ENCODE measurements at regions not wholly inside any gene's neighbourhood (a gene's known extent, or its start where the extent isn't known, plus 50 kb on each side); places are given as distances from the start of the nearest gene placed in this dataset.
"Not testable (repeated sequence)": the region's sequence is repeated elsewhere in the genome, so short reads cannot be mapped to it uniquely, and the experiment has no call there.

DNA sequence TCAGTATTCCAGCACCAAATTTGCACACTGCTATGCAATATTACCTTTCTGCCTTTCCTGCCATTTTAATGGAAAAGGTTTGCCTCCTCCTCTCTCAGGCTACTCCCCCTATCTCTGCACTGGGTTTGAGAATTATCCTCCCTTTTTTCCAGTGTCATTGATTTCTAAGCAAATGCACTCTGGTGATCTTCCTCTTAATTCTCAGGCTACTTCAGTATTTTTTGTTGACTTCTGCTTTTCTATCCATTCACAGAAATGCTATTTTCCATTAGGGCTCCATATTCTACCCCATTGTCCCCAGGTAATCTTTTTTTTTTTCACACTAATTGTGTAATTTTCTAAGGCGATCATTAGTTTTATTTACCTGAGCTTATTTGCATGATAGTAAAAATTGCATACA, 144.0 kb downstream of the GJA1 start:
- no peak for DNase-seq
- no peaks in the 10 kb centered on the region for H3K36me3 ChIP-seq
- no peaks in the 10 kb centered on the region for H3K27me3 ChIP-seq
- no peak overlapping the region for H3K4me3 ChIP-seq
- H3K9me3 ChIP-seq, result no peaks in the 10 kb centered on the region

DNA sequence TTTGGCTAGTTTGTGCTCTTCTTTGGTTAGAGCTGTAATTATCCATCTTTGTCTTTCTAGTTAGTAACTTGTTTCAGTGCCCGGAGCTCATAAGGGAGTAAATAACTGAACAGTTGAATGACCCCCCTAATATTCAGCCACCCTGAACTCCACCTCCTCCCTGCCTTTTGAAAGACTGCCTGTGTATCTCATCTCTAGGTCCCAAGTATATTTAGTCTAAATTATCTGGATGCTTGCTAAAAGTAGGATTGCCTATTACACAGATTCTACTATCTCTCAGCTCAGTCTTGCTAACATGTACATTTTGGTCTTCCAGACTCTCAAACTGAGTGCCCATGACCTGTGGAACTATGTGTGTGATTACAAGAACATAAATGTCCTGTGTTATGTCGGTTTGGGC, 145.9 kb downstream of the GJA1 start:
- DNase-seq, result no peak
- Histone ChIP-seq H3K9me3 (no peaks in the 10 kb centered on the region), H3K36me3 (no peaks in the 10 kb centered on the region), H3K4me3 (no peak overlapping the region), H3K27me3 (no peaks in the 10 kb centered on the region)

DNA sequence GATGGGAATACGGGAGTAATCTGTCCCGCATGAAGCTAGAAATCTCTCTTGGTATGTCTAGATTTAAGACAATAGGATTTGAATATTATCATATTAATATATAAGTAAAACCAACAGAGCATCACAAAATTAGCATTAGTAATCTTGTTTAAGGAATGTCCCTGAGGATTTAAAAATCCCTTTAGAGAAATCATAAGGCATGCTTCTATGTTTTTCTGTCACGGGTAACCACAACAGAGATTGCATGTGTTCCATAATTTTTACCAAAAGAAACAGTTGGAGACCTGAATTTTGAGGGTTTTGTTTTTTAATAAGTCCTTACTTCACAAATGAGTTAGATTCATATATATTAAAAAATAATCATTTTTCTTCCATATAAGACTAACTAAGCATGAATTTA, 146.8 kb downstream of the GJA1 start:
- no peak for DNase-seq
- Histone ChIP-seq H3K4me3 (no peak overlapping the region), H3K9me3 (no peaks in the 10 kb centered on the region), H3K36me3 (no peaks in the 10 kb centered on the region), H3K27me3 (no peaks in the 10 kb centered on the region)

DNA sequence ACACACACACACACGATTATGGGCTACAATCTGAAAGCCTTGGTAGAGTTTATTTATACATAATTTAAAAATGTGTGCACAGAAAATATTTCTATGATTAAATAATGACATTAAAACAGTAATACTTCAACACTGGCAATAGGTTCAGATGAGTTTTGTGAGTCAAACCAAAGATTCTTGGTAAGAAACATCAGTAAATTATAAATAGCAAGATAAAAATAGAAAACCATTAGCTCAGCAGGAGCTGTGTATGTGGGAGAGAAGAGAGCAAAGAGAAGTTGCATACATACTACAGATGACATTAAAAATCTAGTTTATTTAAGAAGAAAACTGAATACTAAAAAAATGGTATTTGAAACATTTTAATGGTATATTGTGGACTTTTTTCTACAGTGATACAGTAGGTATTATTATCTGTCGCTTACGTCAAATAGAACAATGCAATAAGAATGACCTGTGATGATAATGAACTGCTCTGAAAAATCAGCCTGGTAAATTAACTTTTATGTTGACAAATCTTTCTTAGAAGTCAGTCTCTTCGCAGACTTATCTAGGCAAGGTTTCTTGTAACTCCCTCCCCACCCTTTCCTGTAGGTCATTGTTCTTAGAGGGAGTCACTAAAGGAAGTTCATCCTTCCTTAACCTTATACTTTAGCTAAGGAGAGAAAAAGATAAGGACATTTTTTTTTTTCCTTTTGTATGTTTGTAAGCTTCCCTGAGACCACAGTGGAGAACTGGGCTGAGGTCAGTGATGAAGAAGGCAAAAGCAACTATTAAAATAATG, 149.3 kb downstream of the GJA1 start:
- DNase-seq, result no peak
- Histone ChIP-seq H3K4me3 (no peak overlapping the region), H3K36me3 (no peaks in the 10 kb centered on the region), H3K27me3 (no peaks in the 10 kb centered on the region), H3K9me3 (no peaks in the 10 kb centered on the region)

DNA sequence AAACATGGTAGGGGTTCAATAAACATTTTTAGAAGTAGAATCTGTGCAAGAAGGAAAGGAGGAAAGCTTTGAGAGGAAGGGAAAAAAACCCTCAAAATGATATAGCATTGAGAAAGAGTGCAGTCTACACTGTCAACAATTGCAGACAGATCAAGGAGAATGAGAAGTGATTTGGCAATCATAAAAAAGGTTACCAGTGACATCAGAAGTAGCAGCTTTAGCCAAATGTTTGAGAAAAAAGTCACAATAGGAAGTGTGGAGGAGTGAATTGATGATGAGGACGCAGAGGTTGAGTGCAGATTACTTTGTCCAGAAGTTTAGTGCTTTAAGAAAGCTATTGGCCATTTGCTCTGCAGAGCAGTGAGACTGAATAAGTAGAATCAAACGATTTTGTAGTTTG, 155.0 kb downstream of the GJA1 start:
- no peak for DNase-seq
- Histone ChIP-seq H3K9me3 (no peaks in the 10 kb centered on the region), H3K27me3 (no peaks in the 10 kb centered on the region), H3K36me3 (no peaks in the 10 kb centered on the region), H3K4me3 (no peak overlapping the region)

GRCh38 chr6:121590916-121591315, 155.5 kb downstream of the GJA1 start:
- DNase-seq, result no peak
- Histone ChIP-seq H3K4me3 (no peak overlapping the region), H3K36me3 (no peaks in the 10 kb centered on the region)

DNA sequence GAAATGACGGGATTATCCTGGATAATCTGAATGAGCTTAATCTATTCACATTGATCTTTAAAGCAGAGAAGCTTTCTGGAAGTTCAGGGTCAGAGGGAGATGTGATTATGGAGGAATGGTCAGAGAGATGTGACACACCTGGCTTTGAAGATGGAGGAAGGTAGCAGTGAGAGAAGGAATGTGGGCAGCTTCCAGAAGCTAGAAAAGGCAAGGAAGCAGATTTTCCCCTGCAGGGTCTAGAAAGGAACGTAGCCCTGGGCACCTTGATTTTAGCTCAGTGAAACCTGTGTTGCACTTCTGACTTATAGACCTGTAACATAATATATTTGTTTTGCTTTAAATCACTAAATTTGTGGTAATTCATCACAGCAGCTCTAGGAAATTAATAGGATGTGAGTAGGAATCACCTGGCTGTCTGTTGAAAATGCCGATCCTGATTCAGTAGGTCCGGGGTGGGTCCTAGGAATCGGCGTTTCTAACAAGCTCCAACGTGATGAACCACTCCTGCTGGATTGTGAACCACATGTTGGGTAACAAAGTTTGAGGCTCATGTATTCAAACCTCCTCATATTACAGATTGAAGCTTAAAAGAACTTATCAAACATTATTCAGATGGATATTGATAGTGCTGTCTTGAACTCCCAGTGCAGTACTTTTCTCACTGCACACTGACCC, 157.0 kb downstream of the GJA1 start:
- H3K36me3 ChIP-seq, result no peaks in the 10 kb centered on the region
- H3K4me3 ChIP-seq, result no peak overlapping the region
- DNase-seq, result no peak
- H3K9me3 ChIP-seq, result no peaks in the 10 kb centered on the region
- H3K27me3 ChIP-seq, result no peaks in the 10 kb centered on the region

More at GRCh38 chr6:121590916-121591315, 155.5 kb downstream of the GJA1 start:
- Histone ChIP-seq H3K9me3 (no peaks in the 10 kb centered on the region), H3K27me3 (no peaks in the 10 kb centered on the region)

DNA sequence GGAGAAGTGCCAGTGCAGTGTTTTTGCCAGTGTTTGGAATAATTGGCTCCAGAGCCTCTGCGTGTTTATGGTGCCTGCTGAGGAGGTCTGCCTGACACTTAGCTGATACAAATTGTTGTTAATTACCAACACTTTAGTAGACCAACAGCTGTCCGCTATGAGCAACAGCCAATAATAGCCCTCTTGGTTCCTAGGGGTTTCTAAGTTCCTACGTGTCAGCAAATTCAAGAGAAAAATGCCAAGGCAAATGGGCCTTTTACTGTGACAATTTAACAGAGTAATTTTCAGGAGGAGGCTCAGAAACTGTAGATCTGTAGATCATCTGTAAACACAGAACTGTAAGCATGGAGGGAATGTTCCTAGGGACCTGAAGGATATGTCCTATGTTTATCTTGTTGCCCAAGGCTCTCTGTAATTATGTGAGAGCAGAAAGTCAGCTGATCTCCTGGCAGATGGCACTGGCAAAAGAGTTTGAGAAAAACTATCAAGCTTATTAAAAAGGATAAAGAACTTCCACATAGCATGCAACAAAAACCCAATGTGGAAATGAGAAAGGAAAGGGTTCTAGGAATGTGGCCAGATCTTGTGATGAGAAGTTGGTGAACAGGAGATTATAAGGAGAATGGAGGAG, 157.7 kb downstream of the GJA1 start:
- H3K4me3 ChIP-seq, result no peak overlapping the region
- peak; percentile 16 for DNase-seq

GRCh38 chr6:121594053-121594452, 158.6 kb downstream of the GJA1 start:
- no peak overlapping the region for H3K4me3 ChIP-seq
- no peaks in the 10 kb centered on the region for H3K36me3 ChIP-seq
- no peak for DNase-seq
- H3K9me3 ChIP-seq, result no peaks in the 10 kb centered on the region
- H3K27me3 ChIP-seq, result no peaks in the 10 kb centered on the region

More for the DNA sequence above, 157.7 kb downstream of the GJA1 start:
- Histone ChIP-seq H3K27me3 (no peaks in the 10 kb centered on the region), H3K9me3 (no peaks in the 10 kb centered on the region), H3K36me3 (no peaks in the 10 kb centered on the region)

- no peaks in the 10 kb centered on the region for H3K27me3 ChIP-seq
- H3K9me3 ChIP-seq, result no peaks in the 10 kb centered on the region
- no peak for DNase-seq
- no peaks in the 10 kb centered on the region for H3K36me3 ChIP-seq
- no peak overlapping the region for H3K4me3 ChIP-seq
These were observed 160.2 kb downstream of the GJA1 start for GRCh38 chr6:121595646-121596045.

- Histone ChIP-seq H3K9me3 (no peaks in the 10 kb centered on the region), H3K4me3 (no peak overlapping the region), H3K27me3 (no peaks in the 10 kb centered on the region), H3K36me3 (no peaks in the 10 kb centered on the region)
- DNase-seq, result peak; percentile 3
These were observed 161.0 kb downstream of the GJA1 start for GRCh38 chr6:121596441-121596840.

DNA sequence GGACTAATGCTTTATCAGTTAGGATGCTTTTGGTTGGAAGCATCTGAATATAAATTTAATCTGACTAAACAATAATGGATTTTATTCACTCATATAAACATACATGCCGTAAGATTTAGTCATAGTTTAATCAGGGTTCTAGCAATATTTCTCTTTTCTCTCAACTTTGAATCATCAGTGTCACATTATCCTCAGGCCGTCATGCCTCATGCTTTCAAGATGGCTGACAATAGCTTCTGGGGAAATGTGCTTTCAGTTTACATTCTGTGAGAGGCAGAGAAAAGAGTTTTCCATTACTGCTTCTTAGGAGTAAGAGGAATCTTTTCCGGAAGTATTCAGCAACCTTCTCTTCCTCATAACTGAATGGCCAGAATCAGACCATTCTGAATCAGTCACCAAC, 162.2 kb downstream of the GJA1 start:
- H3K9me3 ChIP-seq, result no peaks in the 10 kb centered on the region
- H3K27me3 ChIP-seq, result no peaks in the 10 kb centered on the region
- no peaks in the 10 kb centered on the region for H3K36me3 ChIP-seq
- peak; percentile 9 for DNase-seq
- no peak overlapping the region for H3K4me3 ChIP-seq

DNA sequence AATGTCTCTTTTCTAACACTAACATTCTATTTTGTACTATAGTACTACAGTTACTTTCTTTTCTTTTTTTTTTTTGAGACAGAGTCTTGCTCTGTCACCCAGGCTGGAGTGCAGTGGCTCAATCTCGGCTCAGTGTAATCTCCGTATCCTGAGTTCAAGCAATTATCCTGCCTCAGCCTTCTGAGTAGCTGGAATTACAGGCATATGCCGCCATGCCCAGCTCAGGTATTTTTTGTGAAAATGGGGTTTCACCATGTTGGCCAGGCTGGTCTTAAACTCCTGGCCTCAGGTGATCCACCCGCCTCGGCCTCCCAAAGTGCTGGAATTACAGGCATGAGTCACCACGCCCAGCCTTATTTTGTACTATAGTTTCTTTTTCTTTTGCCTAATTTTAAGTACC, 163.9 kb downstream of the GJA1 start:
- H3K36me3 ChIP-seq, result not testable (repeated sequence)

DNA sequence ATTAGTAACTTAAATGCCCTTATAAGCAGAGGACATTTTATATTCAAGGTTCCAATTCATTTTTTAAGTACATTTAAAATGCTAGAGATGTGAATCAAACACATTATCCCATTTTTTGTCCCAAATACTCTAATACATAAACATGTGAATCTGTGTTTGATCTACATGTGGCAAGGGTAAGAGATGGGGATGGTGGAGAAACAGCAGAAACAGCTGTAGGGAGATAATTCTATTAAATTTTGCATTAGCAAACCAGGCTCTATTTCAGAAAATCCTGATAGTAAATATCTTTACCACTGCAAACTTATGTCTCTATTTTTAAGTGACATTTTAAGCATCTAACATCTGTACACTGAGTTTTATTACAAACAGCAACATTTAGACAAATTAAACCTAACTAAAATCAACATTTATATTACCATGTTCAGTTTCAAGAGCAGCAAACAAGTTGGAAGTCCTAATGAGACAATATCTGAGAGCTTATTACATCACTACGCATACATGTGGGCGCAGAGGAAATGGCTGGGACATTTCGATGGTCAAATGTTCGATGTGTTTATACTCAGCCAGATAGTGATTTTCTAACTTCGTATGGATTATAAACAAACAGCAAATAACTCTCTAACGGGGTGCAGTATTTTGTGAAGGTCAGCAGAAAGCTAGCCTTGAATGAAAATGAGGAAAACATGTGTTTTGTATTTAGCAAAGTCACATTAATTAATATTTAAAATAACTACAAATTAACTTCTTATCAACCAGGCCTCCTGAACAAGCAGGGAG, 165.1 kb downstream of the GJA1 start:
- H3K27me3 ChIP-seq, result no peaks in the 10 kb centered on the region
- H3K36me3 ChIP-seq, result no peaks in the 10 kb centered on the region
- no peaks in the 10 kb centered on the region for H3K9me3 ChIP-seq
- H3K4me3 ChIP-seq, result no peak overlapping the region
- no peak for DNase-seq

More for the DNA sequence above, 163.9 kb downstream of the GJA1 start:
- H3K27me3 ChIP-seq, DNase-seq, H3K4me3 ChIP-seq, H3K9me3 ChIP-seq: not testable (repeated sequence)

DNA sequence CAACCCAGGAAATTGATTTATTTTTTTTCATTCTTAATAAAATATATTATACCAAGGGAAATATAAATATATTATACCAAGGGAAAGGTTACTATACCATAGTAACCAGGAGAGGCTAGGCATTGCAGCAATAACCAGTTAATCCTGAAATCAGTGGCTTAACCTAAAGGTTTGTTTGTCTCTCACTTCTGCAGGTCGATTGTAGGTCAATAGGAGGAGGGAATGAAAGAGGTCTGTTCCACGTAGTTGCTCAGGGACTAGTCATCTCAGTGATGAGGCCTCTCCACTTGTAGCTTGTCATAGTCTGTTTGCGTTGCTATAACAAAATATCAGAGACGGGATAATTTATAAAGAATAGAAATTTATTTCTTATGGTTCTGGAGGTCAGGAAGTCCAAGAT, 168.0 kb downstream of the GJA1 start:
- Histone ChIP-seq H3K4me3 (no peak overlapping the region), H3K27me3 (no peaks in the 10 kb centered on the region), H3K36me3 (no peaks in the 10 kb centered on the region), H3K9me3 (no peaks in the 10 kb centered on the region)
- no peak for DNase-seq

- Histone ChIP-seq H3K4me3 (no peak overlapping the region), H3K9me3 (no peaks in the 10 kb centered on the region), H3K36me3 (no peaks in the 10 kb centered on the region), H3K27me3 (no peaks in the 10 kb centered on the region)
- no peak for DNase-seq
These were observed 172.3 kb downstream of the GJA1 start for GRCh38 chr6:121607721-121608120.

GRCh38 chr6:121608270-121608669, 172.8 kb downstream of the GJA1 start:
- H3K9me3 ChIP-seq, result no peaks in the 10 kb centered on the region
- H3K27me3 ChIP-seq, result no peaks in the 10 kb centered on the region
- DNase-seq, result no peak
- no peaks in the 10 kb centered on the region for H3K36me3 ChIP-seq
- H3K4me3 ChIP-seq, result no peak overlapping the region

All from MG63 (cell line).